ENCODE measurements at regions not wholly inside any gene's neighbourhood (a gene's known extent, or its start where the extent isn't known, plus 50 kb on each side); places are given as distances from the start of the nearest gene placed in this dataset.

DNA sequence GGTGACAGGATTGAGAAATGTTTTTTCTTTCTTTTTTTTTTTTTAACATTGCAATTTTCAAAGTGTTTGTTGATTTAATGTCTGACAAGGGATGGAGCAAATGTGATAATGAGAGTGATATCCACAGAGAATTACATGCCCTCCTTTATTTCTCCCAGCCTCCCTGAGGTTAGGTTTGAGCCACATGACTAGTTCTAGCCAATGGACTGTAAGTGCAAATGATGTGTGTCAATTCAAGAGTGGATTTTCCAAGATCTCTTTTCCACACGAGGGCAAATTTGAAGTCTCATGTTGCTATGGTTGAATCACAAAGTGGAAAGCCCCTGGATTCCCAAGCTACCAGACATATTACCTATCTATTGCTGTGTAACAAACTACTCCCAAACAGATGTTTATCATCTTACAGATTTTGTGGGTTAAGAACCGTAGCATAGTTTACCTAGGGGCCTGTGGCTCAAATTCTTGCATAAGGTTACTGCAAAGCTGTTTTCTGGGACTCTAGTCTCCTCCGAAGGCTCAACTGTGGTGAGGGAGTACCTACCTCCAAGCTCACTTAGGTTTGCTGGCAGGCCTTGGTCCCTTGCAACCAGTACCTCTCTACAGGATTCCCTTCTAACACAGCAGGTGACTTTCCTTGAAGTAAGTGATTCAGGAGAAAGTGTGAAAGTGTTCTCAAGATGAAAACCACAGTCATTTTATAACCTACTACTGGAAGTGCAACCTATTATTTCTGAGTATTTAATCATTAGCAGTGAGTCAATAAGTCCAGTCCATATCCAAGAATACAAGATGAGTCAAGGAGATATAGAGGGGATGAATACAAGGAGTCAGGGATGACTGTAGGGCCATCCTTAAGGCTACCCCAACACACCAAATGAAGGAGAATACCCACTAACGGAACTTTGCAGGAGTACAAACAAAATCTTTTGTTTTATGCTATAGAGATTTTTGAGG lies 533.6 kb downstream of the PTPRC start:
- Histone ChIP-seq H3K9me3 (no peaks in the 10 kb centered on the region), H3K27me3 (no peaks in the 10 kb centered on the region), H3K27ac (no peak overlapping the region), H3K4me1 (no peaks in the 10 kb centered on the region), H3K36me3 (no peaks in the 10 kb centered on the region), H3K4me3 (no peak overlapping the region)
- ATAC-seq: no peak
- intact Hi-C loops (cut with DNase I; ENCODE audit: low total_unique reads): no loop called here
- no peak for DNase-seq
- TF ChIP-seq, protein P1, sequence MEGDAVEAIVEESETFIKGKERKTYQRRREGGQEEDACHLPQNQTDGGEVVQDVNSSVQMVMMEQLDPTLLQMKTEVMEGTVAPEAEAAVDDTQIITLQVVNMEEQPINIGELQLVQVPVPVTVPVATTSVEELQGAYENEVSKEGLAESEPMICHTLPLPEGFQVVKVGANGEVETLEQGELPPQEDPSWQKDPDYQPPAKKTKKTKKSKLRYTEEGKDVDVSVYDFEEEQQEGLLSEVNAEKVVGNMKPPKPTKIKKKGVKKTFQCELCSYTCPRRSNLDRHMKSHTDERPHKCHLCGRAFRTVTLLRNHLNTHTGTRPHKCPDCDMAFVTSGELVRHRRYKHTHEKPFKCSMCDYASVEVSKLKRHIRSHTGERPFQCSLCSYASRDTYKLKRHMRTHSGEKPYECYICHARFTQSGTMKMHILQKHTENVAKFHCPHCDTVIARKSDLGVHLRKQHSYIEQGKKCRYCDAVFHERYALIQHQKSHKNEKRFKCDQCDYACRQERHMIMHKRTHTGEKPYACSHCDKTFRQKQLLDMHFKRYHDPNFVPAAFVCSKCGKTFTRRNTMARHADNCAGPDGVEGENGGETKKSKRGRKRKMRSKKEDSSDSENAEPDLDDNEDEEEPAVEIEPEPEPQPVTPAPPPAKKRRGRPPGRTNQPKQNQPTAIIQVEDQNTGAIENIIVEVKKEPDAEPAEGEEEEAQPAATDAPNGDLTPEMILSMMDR (IDR thresholded peaks at IDR 0.05 in 4 of 5, conservative IDR thresholded peaks at IDR 0.05 in 1 of 5): no peak
- no peak for TF ChIP-seq POLR2A (IDR thresholded peaks at IDR 0.05)
- in situ Hi-C loops (cut with MboI; ENCODE audit: low sequenced_read_pairs in 4 of 4): no loop called here

DNA sequence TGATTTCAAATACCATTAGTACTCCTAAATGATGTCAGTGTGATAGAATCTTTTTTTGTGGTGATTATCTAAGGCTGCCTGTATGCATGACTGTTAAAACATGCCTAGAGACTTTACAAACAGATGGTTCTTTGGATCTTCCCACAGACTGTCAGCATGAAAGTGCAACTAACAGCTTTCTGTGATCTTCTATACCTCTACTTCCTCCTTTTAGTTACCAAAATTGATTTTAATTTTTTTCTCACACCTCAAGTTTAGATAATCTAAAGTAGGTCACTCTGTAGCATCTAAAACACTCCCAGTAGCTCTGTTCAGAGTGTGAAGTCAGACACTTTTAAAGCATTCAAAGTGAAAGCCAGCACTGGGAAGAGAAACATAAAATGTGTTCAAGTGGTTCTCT lies 534.5 kb downstream of the PTPRC start:
- Histone ChIP-seq H3K27ac (no peak overlapping the region), H3K4me3 (no peak overlapping the region), H3K9me3 (no peaks in the 10 kb centered on the region), H3K4me1 (no peaks in the 10 kb centered on the region), H3K36me3 (no peaks in the 10 kb centered on the region), H3K27me3 (no peaks in the 10 kb centered on the region)
- ATAC-seq: no peak
- in situ Hi-C loops (cut with MboI; ENCODE audit: low sequenced_read_pairs in 4 of 4): no loop called here
- intact Hi-C loops (cut with DNase I; ENCODE audit: low total_unique reads): no loop called here
- DNase-seq: no peak
- no peak for TF ChIP-seq POLR2A (IDR thresholded peaks at IDR 0.05)
- TF ChIP-seq, protein P1 (IDR thresholded peaks at IDR 0.05 in 4 of 5, conservative IDR thresholded peaks at IDR 0.05 in 1 of 5): no peak

DNA sequence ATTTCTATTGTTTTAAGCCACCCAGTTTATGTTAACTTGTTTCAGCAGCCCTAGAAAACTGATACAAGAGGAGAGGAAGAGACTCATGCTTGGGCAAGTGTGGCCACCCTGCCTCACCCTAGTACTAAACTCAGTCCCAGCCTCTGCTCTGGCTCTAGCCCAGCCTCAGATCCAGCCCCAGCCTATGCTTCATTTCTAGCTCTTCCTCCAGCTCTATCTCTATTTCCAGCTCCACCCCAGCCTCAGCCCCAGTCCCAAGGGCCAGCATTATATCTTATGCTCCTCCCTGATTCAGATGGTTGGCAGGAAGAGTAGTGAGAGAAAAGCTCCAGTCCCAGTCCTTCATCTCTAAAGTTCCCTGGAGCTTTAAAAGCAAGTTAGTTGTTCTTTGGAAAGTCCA lies 535.5 kb downstream of the PTPRC start:
- in situ Hi-C loops (cut with MboI; ENCODE audit: low sequenced_read_pairs in 4 of 4) (no loop called here), intact Hi-C loops (cut with DNase I; ENCODE audit: low total_unique reads) (no loop called here)
- H3K27ac ChIP-seq: no peak overlapping the region
- no peaks in the 10 kb centered on the region for H3K36me3 ChIP-seq
- TF ChIP-seq POLR2A (IDR thresholded peaks at IDR 0.05): no peak
- TF ChIP-seq, protein P1 (IDR thresholded peaks at IDR 0.05 in 4 of 5, conservative IDR thresholded peaks at IDR 0.05 in 1 of 5): no peak
- H3K27me3 ChIP-seq: no peaks in the 10 kb centered on the region
- no peak for DNase-seq
- no peak for ATAC-seq
- no peaks in the 10 kb centered on the region for H3K9me3 ChIP-seq
- peaks cover 0 to 1% of the 10 kb centered on the region in 2 donors for H3K4me1 ChIP-seq
- H3K4me3 ChIP-seq: no peak overlapping the region

DNA sequence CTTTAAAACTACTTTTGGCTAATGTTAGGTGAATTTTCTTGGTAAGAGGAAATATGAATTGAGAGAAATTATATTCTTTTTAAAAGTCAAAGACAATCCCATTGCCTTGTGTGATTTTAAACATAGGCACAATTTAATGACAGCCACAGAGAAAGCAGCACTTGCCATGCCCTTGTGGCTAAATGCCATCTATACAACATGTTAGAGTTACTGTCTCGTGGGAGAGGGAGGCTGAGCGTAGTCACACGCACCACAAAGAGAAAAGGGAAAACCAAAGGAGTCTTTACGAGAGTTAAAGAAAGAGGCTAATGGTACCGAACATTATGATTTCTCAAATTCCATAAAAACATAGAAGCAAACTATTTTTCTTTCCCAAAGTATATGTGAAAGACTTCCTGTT lies 537.9 kb downstream of the PTPRC start:
- intact Hi-C loops (cut with DNase I; ENCODE audit: low total_unique reads): no loop called here
- Histone ChIP-seq H3K4me1 (peaks cover 4 to 6% of the 10 kb centered on the region in 2 donors), H3K4me3 (no peak overlapping the region), H3K27me3 (no peaks in the 10 kb centered on the region), H3K27ac (no peak overlapping the region), H3K36me3 (no peaks in the 10 kb centered on the region), H3K9me3 (no peaks in the 10 kb centered on the region)
- TF ChIP-seq, protein P1 (IDR thresholded peaks at IDR 0.05 in 4 of 5, conservative IDR thresholded peaks at IDR 0.05 in 1 of 5): no peak
- TF ChIP-seq POLR2A (IDR thresholded peaks at IDR 0.05): no peak
- in situ Hi-C loops (cut with MboI; ENCODE audit: low sequenced_read_pairs in 4 of 4): no loop called here
- no peak for ATAC-seq
- no peak for DNase-seq

Data from gastrocnemius medialis (tissue), 4 donors.